ENCODE measurements at regions not wholly inside any gene's neighbourhood (a gene's known extent, or its start where the extent isn't known, plus 50 kb on each side); places are given as distances from the start of the nearest gene placed in this dataset.
A peak's percentile ranks its signal among the peaks of the same experiment; 100 is the strongest.

DNA sequence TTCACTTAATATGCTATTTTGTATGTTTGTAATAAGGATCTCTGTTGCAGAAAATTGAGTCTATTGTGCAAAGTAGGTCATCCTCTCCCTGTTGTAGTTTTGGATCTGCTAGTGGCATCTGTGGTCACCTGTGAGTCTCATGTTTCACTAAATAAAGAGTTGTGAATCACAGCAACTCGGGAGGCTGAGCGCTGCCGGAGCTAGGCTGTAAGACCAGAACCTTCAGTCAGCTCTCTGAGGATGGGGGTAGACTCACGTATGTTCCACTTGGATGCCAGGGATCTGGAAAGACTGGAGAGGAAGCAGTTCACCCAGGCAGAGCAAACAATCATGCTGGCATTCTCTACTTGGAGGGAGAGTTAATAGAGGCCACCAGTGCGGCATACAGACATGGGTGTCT lies 187.3 kb upstream of the FOXA2 start:
- H3K36me3 ChIP-seq (replicated peaks in 1 of 2), result no peaks in the 10 kb centered on the region
- 73 to 92% (median 82%) methylated on average over 4 to 5 of the region's 5 CpGs for WGBS, 4 donors
- H3K4me3 ChIP-seq, result no peak overlapping the region
- DNase-seq, result no peak
- intact Hi-C loops (cut with DNase I), result no loop called here
- no peaks in the 10 kb centered on the region for H3K4me1 ChIP-seq (replicated peaks in 1 of 2)
- no peak for TF ChIP-seq POLR2A (IDR thresholded peaks at IDR 0.05)
- TF ChIP-seq, protein P1, sequence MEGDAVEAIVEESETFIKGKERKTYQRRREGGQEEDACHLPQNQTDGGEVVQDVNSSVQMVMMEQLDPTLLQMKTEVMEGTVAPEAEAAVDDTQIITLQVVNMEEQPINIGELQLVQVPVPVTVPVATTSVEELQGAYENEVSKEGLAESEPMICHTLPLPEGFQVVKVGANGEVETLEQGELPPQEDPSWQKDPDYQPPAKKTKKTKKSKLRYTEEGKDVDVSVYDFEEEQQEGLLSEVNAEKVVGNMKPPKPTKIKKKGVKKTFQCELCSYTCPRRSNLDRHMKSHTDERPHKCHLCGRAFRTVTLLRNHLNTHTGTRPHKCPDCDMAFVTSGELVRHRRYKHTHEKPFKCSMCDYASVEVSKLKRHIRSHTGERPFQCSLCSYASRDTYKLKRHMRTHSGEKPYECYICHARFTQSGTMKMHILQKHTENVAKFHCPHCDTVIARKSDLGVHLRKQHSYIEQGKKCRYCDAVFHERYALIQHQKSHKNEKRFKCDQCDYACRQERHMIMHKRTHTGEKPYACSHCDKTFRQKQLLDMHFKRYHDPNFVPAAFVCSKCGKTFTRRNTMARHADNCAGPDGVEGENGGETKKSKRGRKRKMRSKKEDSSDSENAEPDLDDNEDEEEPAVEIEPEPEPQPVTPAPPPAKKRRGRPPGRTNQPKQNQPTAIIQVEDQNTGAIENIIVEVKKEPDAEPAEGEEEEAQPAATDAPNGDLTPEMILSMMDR (IDR thresholded peaks at IDR 0.05), result no peak
- H3K9me3 ChIP-seq (replicated peaks in 1 of 3), result no peaks in the 10 kb centered on the region
- no peak overlapping the region for H3K27ac ChIP-seq
- H3K27me3 ChIP-seq, result no peaks in the 10 kb centered on the region

DNA sequence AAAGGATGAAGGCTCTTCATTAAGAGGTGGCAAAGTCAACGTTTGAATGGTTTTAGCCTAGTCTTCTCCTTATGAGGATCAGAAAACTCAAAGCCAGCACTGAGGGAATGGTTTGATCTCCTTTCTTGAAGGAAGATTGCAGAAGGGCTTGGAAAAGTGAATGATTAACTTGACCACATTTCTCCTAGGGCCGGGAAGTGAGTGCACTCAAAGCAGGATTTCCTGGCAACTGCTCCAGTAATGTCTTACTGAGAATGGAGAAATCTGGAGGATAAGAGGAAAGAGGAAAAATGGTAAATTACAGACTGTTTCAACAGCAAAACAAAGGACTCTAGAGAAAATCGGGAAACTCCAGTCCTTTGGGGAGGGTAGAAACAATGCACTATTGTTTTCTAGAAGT lies 189.0 kb upstream of the FOXA2 start:
- no peak overlapping the region for H3K27ac ChIP-seq
- intact Hi-C loops (cut with DNase I), result no loop called here
- 47 to 63% (median 53%) methylated on average over 3 of the region's 3 CpGs for WGBS, 4 donors

DNA sequence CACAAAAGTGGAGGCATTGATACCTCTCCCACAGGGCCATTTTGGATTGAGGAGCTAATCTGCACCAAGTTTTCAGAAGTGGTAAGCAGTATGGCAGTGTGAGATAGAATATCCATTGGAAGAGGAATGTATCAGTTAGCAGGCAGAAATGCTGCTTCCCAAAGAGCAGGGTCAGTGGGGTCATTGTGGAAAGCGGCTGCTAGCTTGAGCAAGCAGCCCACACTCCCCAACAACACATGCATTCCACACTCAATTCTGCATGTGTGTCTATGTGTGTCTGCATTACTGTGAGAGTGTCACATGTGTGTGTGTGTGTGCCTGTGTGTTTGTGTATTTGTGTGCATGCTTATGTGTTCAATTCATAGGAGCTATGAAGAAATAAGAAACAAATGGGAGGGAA lies 190.9 kb upstream of the FOXA2 start:
- WGBS, 4 donors, result 81 to 92% (median 85%) methylated on average over 1 of the region's 1 CpG
- Histone ChIP-seq H3K27ac (peak overlapping the region in 1 of 5 donors; percentile 75), H3K9me3 (replicated peaks in 1 of 3) (no peaks in the 10 kb centered on the region), H3K4me3 (no peak overlapping the region), H3K36me3 (replicated peaks in 1 of 2) (no peaks in the 10 kb centered on the region), H3K27me3 (no peaks in the 10 kb centered on the region), H3K4me1 (replicated peaks in 1 of 2) (no peaks in the 10 kb centered on the region)
- intact Hi-C loops (cut with DNase I), result no loop called here
- no peak for DNase-seq
- no peak for TF ChIP-seq POLR2A (IDR thresholded peaks at IDR 0.05)
- TF ChIP-seq, protein P1 (IDR thresholded peaks at IDR 0.05), result no peak

More for the DNA sequence above, 189.0 kb upstream of the FOXA2 start:
- no peak for DNase-seq
- TF ChIP-seq, protein P1 (IDR thresholded peaks at IDR 0.05), result no peak
- no peak for TF ChIP-seq POLR2A (IDR thresholded peaks at IDR 0.05)
- Histone ChIP-seq H3K36me3 (replicated peaks in 1 of 2) (no peaks in the 10 kb centered on the region), H3K4me1 (replicated peaks in 1 of 2) (no peaks in the 10 kb centered on the region), H3K27me3 (no peaks in the 10 kb centered on the region), H3K9me3 (replicated peaks in 1 of 3) (no peaks in the 10 kb centered on the region), H3K4me3 (no peak overlapping the region)

GRCh38 chr20:22775671-22776139 lies 191.3 kb upstream of the FOXA2 start:
- DNase-seq, result peak in 4 of 7 donors; percentile 21 to 52 (median 36)
- no peaks in the 10 kb centered on the region for H3K9me3 ChIP-seq (replicated peaks in 1 of 3)
- no peaks in the 10 kb centered on the region for H3K4me1 ChIP-seq (replicated peaks in 1 of 2)
- 33 to 50% (median 38%) methylated on average over 2 of the region's 2 CpGs for WGBS, 4 donors
- H3K4me3 ChIP-seq, result no peak overlapping the region
- intact Hi-C loops (cut with DNase I), result no loop called here
- H3K27me3 ChIP-seq, result no peaks in the 10 kb centered on the region
- H3K36me3 ChIP-seq (replicated peaks in 1 of 2), result no peaks in the 10 kb centered on the region
- H3K27ac ChIP-seq, result peak overlapping the region in 1 of 5 donors; percentile 14
- no peak for TF ChIP-seq POLR2A (IDR thresholded peaks at IDR 0.05)
- TF ChIP-seq, protein P1 (IDR thresholded peaks at IDR 0.05), result no peak

Measured in adrenal gland (tissue), 9 donors.